HG03039 (cell line): ENCODE measurements at regions not wholly inside any gene's neighbourhood (a gene's known extent, or its start where the extent isn't known, plus 50 kb on each side); places are given as distances from the start of the nearest gene placed in this dataset.

Source experiments
- ATAC-seq: cut with Tn5 transposase; IDR thresholded peaks from one replicate; pipeline ENCODE4 v1.9.1; 2021; ENCODE audit warnings: mild to moderate bottlenecking, moderate library complexity; ENCODE audit not compliant: unreplicated experiment

DNA sequence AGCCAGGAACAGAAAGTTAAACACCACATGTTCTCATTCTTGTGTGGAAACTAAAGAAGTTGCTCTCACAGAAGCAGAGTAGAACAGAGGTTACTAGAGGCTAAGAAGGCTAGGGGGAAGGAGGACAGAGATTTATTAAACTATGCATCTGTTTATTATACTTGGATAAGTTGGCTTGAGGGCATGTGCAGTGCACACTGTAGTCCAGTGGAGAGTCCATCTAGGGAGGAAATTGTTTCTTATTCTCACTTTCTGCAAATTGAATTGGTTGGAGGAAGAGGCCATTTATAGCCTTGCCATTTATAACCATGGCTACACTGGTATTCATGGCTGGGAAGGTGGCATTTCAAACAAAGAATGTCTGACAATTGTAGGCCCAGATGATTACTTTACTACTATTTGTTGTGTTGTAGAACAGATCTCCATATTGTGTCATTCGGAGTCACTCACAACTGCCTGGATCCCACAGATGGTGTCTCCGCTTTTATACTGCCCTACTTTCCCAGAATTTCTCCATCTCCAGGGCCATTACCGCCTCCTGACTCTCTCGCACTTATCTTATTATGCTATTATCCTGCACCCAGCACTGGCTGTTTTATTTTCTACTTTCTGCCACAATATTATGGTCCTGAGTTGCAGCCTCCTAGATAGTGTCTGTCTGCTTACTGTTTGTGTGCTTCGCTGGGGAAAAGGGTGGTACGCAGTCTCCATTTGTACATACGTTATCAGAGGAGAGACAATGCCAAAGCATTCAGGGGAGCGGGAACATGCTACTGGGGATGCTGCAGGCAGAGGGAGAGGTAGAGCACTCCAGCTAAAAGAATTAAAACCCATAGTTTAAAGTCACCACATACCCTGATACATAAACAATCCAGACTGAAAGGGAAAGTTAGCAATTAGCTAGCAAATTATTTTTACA is 169.3 kb upstream of the BLID start:
- no peak for ATAC-seq

DNA sequence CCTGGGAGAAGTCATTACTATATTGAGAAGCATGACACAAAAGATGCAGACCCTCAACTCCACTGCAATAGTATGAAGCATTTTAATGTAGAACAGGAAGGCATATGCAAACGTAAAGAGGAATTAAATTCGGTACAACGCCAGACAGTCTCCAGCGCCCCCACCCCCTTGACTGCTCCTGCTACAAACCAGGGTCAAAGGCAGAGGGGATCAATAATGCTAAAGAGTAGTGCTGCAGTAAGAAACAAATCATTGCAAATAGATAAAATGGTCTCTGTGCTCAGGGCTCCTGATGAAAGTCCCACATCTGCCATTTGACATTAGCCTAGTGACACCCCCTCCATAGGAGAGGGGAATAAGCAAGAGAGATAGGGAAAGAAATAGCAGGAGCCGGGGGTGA is 164.9 kb upstream of the BLID start:
- no peak for ATAC-seq

DNA sequence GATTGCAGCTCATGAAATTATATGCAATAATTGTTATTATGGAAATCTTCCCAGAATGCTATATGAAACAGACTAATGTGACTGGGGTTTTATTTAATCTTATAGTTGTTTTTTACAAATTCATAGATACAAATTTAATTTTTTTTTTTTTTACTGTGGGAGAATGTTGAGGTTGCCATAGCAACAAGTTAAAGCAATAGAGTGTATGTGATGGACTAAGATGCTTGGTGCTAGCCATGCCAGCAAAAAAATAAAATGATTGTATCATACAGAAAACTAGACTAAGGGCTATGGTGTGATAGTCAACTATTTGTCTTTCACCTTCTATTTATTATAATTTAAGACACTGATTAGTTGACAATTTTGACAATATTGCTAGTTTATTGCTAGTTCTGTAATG is 163.2 kb upstream of the BLID start:
- ATAC-seq, result no peak

DNA sequence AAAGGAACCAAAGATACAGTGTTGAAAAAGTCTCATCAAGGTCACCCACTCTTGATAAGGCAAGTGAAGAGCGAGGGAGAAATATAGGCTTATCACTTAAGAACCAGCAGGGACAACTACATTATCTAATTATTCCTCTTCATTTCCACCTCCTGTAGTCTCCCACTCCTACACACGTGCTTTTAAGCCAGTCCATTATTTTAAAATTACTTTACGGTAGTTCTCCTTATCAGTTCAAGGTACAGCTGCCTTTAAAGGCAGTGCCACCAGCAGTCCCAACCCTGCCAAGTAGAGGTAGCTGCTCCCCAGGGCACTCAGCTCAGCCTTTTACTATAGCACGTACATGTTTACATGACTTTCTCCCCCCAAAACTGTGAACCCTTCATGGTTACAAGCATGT is 161.5 kb upstream of the BLID start:
- ATAC-seq, result no peak

DNA sequence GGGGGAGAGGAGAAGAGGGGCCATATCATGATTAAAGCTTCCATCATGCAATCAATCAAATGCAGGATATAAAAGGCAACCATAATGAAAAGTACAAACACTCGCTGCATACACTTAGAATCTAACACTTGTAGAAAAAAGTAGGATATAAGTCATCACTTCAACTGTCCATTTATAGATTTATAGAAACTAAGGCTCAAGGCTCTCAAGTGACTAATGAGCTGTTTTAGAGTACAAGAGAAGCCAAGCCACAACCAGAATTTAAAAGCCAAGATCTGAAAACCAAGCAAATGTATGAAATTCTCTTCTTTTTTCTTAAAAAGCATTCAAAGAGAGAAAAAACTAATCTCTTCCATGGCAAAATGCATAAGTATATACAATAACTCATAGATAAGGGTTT is 160.2 kb upstream of the BLID start:
- no peak for ATAC-seq

DNA sequence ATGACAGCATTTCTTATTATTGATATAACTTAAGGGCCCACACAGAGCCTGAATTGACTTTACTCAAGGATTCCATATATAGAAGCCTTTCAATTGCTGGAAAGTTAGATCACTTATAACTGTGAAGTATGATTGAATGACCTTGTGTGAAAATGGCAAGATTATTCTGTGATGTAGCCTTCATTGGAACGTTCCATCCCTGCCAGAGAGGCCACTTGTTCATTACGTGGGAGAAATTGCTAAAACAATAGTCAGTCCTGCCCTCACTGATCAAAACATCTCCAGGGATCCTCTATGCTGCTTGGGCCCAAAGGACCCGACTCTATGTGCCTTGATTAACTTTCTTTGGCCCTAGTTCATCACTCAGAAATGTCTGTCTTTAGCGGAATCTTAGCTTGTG is 159.5 kb upstream of the BLID start:
- ATAC-seq, result no peak

DNA sequence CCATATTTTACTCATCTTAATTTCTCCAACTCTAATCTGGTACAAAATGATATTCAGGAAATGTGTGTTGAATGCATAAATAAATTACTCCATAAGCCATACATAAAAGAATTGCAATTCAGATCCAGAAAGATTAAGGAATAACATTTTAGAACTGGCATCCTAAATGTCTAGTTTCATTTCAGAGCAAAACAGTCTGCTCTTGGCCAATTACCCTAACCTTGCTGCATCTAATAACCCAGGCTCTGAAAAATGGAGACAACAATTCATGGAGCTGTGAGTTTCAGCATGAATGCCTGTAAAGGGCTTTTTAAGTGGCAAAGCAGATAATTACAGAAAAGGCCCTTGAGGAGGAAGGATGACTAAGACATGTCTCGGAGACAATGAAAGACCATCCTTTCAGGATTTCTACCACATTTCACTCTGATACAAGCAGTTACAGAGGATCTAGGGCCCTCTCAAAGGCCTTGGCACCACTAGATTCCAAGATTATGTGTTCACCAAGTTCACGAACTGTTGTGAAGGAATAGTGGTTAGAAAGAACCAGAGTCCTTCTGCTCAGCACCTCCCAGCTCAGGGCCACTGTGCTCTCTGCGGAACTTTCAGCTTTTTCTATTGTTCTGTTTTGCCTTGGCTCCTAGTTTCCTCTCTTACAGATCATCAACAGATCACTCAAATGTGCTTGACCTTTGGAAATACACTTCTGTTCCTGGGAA is 157.6 kb upstream of the BLID start:
- no peak for ATAC-seq

DNA sequence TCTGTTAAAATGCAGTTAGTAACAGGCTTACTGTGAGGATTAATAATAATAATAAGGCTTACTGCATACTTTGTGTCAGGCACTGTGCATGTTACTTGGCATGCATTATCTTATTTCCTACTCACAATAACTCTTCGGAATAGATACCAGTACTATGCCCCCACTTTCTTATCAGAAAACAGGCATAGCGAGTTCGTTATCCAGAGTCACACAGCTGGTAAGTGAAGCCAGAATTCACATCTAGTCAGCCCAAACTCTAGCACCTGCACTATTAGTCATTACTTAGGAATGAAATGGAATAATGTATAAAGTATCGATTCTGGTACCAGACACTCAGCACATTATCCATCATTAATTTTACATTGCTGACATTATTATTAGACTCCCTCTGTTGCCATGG is 155.7 kb upstream of the BLID start:
- no peak for ATAC-seq

DNA sequence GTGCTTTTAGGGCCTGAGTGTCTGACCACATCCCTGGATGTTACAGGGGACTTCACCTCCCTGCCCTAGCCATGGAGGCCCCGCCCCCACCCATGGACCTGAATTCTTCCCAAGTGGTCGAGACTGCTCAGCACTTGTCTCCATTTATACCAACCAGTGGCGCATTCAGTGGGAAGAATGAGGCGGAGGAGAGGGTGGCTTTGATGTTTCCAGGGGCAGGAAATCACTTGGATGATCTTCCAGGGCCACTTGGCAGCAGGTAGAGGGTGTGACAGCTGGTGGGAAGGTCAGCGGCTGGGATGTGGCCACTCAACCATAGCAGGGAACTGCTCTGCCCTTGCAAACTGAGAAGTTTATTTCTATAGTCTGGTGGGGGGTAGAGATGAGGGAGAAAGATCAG is 155.1 kb upstream of the BLID start:
- no peak for ATAC-seq

DNA sequence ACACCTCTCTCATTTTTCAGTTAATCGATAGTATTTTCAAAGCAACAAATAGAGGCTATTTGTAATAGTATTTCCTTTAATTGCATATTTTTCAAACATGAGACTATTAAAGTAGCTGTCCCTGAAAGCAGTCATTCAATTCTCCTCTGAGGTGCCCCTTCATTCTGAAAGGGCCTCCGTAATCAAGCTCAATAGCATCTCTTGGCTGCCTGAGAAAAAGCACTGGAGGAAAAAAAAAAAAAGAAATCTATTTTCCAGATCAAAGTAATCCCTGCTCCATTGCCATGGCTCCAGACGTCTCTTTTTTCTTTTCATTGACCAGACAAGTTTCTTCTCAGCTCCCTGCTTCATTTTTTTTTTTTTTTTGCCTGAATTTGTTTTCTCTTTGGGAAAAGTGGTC is 154.5 kb upstream of the BLID start:
- no peak for ATAC-seq

DNA sequence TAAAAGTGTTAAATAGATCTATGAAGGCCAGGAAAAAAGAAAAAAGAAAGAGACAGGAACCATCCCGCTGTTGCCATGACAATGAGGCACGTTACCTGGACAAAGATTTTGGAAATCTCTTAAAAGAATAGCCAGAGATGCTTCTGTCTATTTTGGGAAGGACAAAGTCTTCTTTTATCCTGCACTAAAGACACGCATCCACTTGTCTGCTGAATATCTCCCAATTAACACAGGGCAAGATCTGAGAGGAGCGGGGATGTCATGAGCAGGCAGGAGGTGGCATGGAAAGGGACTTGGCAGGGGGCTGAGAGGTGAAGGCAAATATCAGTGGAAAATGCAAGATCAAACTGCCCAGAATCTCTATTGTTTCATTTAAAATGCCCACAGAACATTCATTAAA is 153.8 kb upstream of the BLID start:
- no peak for ATAC-seq

DNA sequence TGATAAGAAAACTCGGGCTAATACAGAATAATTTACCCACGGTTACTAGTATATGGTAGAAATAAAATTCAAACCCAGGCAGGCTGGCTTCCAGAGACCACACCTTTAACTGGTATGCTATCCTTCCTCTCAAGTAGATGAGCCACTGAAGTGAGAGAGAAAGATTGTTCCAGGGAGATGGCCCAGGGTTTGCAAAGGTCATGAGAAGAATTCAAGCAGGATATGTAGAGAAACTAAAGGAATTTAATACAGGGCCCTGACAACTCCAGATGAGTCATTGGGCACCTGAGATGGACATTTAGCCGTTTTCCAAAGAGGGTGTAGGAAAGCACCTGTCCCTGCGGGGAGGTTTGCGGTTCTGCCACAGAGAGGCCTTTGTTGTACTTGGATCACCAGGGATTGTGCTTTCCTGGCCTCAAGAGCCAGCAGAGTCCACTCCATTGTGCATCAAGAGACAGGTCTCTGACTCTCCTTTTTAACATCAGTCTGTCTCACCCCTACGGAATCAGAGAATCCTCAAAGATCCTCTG is 152.7 kb upstream of the BLID start:
- ATAC-seq, result no peak

DNA sequence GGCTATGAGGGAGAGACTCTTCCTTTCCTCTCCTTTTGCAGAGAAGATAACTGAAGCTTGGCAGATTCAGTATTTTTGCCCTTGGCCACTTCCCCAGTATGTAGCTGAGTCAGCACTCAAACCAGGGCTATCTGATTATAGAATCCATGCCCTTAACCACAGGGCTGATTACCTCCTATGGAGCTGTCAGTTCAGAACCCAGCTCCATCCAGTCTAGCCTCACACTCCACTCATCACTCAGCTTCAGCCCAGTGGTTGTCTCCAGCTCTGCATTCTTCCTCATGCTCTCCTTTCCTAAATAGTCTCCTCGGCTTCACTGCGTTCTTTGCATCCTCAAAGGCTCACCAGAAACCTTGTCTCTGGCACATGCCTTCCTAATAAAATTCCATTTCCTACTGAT is 151.6 kb upstream of the BLID start:
- no peak for ATAC-seq

DNA sequence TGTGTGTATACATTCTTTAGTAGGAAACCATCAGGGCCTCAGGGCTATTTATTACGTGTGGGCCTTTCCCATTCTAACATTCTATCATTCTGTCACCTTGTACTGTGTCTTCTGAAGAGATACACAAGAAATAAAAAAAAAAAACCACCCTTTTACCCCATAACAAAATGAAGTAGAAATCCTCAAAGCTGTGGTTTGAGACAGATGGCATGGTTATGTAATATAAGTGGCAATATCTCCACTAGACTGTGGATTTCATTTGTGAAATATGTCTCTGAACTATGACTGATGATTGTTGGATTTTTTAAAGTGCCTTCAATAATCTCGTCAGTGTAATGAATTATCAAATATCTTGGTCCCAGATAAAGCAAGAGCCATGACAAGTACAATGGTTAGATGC is 150.0 kb upstream of the BLID start:
- ATAC-seq, result no peak

DNA sequence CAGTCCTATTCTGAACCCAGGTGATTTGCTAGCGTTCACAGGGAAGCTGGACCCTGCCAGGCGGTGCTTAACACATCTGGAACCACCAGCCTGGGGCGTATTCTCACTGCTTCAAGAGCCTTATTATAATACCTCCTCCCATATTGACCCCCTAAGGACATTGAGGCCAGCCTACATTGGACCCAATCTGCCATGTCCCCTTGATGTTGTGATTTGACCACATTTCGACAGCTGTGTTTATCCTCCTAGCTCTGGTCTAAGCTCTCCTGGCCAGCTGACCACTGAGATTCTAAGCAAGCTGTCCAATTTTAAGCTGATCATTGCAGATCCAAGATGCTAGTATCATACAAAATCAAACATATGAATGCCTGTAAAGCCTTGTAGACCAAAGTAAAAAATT is 148.1 kb upstream of the BLID start:
- ATAC-seq, result no peak

DNA sequence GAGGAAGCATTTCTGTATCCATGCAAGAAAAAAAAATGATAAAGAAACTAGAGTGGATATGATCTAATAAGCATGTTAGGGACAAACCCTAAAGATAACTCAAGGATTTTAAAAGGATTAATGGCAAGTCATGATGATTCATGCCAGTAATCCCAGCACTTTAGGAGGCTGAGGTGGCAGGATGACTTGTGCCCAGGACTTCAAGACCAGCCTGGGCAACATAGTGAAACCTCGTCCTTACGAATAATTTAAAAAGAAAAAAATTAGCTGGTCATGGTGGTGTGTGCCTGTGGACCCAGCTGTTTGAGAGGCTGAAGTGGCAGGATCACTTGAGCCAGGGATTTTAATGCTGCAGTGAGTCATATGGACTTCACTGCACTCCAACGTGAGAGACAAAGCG is 145.5 kb upstream of the BLID start:
- no peak for ATAC-seq

DNA sequence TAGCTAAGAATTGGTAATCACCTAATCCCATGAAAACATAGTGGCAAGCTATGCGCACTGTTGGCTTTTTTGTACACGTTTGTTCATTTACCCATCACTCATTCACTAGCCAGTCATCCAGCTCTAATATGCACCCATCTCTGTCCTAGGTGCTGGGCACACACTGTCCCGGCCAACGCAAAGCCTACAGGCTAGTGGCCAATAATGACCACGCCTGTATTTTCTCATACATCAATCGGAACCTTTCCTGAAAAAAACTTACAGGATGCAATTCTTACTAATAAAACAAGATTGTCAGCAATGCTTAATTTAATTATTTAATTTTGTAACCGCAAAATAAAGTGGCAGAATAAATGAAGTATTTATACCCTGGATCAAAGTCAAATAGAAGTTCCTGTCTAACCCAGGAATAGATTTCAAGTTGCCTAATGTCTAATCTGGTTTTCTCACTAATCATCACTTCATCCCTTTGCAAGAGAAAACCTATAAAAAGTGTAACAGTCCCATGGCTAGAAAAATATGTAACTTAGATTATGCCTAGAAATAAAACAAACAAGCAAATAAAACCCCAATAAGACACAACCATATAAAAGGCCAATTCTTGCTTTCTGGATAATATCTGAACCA is 143.3 kb upstream of the BLID start:
- no peak for ATAC-seq

DNA sequence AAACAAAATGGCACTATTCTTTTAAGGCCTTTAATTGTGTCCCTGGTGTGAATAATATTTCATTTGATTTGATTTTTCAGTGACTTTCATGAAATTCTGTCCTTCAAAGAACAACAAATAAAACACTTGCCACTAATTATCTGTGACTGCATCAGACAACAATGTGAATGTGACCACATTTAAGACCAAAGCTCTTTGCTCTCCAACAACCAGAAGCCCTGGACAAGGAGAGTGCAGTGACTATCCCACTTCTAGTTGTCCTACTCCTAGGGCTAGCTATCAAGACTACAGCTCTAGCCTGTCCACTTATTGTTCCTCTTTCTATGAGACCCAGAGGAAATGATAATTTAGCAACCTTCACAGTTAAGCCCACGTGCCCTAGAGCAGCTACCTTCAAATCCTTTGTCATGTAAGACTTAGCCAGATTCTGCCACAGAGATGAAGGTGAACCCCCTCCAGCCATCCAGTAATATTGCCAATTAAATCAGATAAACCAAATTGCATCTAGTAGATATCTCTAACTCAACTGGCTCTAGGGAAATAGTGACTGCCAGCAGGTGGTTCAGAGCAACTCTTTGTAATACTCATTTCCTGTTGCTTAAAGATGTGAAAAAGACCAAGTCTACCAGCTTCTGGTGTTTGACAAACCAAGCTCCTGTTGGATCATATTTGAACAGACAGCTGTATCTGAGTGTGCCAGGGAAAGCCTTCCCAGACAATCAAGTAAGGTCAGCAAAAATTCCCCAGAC is 142.6 kb upstream of the BLID start:
- no peak for ATAC-seq

DNA sequence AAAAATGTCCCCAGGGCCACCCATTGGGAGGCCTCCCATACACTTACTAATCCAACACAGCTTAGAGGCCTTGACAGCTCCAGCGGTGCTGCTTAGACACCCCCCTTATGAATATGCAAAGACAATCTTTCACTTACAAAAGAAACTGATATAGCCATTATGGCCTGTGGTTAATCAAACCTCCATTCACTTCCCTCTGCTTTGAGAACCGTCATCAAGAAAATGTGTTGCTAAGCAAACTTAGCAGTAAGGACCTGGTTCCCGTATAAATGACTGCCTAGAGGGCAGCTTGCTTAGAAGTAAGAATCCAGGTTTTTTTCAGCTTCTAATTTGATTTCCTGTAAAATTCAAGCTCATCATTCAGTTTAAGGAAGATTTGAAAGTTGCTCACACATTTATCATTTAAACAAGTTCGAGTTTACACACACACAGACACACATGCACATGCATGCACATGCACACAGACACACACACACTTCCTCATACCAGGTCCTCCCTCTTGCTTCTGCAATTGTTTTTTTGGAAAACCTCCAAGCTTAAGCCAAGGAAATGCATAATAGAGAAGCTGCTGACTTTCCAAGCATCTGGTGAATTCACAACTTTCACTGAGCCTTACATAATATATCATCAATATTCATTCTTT is 137.7 kb upstream of the BLID start:
- ATAC-seq, result no peak

DNA sequence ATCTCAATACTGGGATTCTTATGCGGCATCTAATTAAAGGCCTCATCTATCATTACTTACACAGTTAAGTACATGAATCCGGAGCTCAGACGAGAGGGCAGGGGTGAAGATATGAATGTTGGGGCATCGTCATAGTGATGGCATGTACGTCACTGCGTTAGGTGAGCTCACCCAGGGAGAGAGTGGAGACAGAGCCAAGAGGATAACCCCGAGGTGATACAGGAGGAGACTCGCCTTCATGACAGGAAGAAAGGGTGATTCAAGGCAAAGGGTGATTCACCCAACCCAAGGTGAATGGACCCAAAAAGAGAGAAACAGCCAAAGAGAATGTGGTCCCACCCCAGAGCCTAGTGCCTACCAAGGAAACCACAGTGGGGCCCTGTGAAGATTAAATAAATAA is 132.9 kb upstream of the BLID start:
- no peak for ATAC-seq

DNA sequence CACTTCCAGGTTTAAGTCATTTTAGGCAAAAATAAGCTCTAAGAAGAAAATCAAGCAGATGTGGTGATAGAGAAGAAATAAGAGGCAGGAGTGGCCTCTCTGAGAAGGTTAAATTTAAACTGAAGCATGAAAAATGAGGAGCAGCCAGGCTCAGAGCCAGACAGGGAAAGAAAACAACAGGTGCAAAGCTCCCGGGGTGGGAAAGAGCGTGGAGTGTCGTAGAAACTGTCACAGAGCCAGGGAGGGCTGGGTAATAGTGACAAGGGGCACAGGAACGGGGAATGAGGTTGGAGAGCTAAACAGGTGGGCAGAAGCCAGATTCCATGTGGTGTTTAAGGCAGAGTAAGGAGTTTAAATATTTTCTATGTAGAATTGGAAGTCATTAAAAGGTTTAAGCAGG is 132.1 kb upstream of the BLID start:
- ATAC-seq, result no peak
